PFSK-1 (cell line): ENCODE measurements at regions not wholly inside any gene's neighbourhood (a gene's known extent, or its start where the extent isn't known, plus 50 kb on each side); places are given as distances from the start of the nearest gene placed in this dataset.

Source experiments
- FOXP2 ChIP-seq: optimal IDR thresholded peaks from 2 replicates; pipeline ENCODE3; 2011; ENCODE audit warnings: borderline replicate concordance, control low read depth, inconsistent platforms; ENCODE audit not compliant: insufficient read depth; ENCODE audit errors: extremely low read length, extremely low read depth
- POLR2AphosphoS5 ChIP-seq: IDR thresholded peaks from 2 replicates; pipeline ENCODE4 v1.6.1; 2012; ENCODE audit warnings: low read depth, mild to moderate bottlenecking, control low read depth, low read length, moderate library complexity
- SIN3A ChIP-seq: IDR thresholded peaks from 2 replicates; pipeline ENCODE4 v1.6.1; 2012; ENCODE audit warnings: mild to moderate bottlenecking, low read length, moderate library complexity, borderline replicate concordance; ENCODE audit not compliant: insufficient read depth
- TAF1 ChIP-seq: IDR thresholded peaks from 2 replicates; pipeline ENCODE4 v1.6.1; 2012; ENCODE audit warnings: low read length, control low read depth, borderline replicate concordance; ENCODE audit not compliant: insufficient read depth
- TF ChIP-seq, protein P1 (sequence below), 2 experiments: IDR thresholded peaks; 2 replicates each; pipeline versions ENCODE4 v1.6.1 to v1.8.0; 2011 to 2012; ENCODE audit warnings: low read depth in 2 of 2, low read length in 2 of 2, control low read depth in 1 of 2, inconsistent platforms in 1 of 2, mild to moderate bottlenecking in 1 of 2, moderate library complexity in 1 of 2; ENCODE audit not compliant: insufficient read depth in 1 of 2

DNA sequence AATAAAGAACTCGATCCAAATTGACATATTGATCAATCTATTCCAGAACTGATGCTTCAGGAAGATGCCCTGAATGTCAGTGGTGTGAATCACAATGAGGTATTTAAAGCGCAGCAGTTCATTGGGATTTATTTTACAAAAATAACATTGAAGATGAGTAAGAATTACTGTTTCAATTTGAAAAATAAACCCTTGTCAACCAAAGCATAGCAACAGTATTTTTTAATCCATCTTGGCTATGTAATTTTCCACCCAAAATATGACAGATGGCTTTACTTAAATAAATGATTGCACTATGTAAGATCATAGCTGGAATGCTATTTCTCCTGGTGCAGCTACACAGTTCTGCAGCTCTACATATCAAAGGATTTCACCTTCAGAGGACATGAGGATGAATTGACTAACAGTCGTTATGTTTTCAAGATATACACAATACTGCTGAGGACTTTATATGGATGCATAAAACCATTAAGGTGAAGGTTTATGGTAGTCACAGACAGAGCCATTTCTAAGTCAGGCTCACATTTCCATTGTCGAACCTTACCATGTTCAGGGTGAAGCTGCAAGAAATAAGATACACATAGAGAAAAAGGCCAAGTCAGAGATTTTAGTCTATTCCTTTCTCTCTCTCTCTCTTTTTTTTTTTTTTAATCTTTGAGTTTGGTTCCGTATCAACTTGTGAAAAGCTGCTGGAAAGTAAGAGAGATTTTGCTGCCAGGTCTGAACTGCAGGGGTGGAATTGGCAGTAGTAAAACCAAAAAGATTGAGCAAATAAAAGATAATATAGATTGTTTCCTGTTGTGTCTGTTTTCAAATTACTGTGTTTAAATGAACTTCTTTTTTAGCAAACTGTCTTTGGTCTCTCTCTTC, 398.0 kb upstream of the CDH20 start:
- TF ChIP-seq TAF1 = no peak

DNA sequence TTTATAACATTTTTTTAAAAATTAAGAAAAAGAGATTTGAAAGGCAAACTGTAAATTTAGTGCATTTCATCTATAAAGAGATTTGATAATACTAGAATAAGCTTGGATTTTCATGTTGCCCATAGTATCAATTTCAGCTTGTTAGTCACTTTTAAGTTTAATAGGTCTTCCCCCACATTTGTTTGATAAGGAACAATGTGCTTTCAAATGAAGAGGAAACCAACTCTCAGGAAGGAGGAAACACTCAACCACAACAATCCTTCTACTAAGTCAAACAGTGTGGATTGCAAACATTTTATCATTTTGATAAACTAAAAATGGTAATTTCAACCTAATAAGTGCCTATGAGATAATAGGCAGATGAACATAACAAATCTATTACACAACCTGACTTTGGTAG, 397.1 kb upstream of the CDH20 start:
- TF ChIP-seq TAF1 (no peak), SIN3A (no peak), FOXP2 (no peak), POLR2AphosphoS5 (no peak)
- TF ChIP-seq, protein P1, sequence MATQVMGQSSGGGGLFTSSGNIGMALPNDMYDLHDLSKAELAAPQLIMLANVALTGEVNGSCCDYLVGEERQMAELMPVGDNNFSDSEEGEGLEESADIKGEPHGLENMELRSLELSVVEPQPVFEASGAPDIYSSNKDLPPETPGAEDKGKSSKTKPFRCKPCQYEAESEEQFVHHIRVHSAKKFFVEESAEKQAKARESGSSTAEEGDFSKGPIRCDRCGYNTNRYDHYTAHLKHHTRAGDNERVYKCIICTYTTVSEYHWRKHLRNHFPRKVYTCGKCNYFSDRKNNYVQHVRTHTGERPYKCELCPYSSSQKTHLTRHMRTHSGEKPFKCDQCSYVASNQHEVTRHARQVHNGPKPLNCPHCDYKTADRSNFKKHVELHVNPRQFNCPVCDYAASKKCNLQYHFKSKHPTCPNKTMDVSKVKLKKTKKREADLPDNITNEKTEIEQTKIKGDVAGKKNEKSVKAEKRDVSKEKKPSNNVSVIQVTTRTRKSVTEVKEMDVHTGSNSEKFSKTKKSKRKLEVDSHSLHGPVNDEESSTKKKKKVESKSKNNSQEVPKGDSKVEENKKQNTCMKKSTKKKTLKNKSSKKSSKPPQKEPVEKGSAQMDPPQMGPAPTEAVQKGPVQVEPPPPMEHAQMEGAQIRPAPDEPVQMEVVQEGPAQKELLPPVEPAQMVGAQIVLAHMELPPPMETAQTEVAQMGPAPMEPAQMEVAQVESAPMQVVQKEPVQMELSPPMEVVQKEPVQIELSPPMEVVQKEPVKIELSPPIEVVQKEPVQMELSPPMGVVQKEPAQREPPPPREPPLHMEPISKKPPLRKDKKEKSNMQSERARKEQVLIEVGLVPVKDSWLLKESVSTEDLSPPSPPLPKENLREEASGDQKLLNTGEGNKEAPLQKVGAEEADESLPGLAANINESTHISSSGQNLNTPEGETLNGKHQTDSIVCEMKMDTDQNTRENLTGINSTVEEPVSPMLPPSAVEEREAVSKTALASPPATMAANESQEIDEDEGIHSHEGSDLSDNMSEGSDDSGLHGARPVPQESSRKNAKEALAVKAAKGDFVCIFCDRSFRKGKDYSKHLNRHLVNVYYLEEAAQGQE (IDR thresholded peaks at IDR 0.05; ENCODE audit: insufficient read depth in 1 of 2, low read depth in 2 of 2, low read length in 2 of 2) = no peak

- TF ChIP-seq SIN3A (no peak), TAF1 (no peak), FOXP2 (no peak), POLR2AphosphoS5 (no peak)
- TF ChIP-seq, protein P1 (IDR thresholded peaks at IDR 0.05; ENCODE audit: insufficient read depth in 1 of 2, low read depth in 2 of 2, low read length in 2 of 2) = no peak
Measured at GRCh38 chr18:60943297-60943696, 389.9 kb upstream of the CDH20 start.

- TF ChIP-seq SIN3A = no peak
- no peak for TF ChIP-seq TAF1
- TF ChIP-seq, protein P1 (IDR thresholded peaks at IDR 0.05; ENCODE audit: insufficient read depth in 1 of 2, low read depth in 2 of 2, low read length in 2 of 2) = no peak
- no peak for TF ChIP-seq FOXP2
- TF ChIP-seq POLR2AphosphoS5 = no peak
Measured at GRCh38 chr18:60950634-60951033, 382.6 kb upstream of the CDH20 start.

DNA sequence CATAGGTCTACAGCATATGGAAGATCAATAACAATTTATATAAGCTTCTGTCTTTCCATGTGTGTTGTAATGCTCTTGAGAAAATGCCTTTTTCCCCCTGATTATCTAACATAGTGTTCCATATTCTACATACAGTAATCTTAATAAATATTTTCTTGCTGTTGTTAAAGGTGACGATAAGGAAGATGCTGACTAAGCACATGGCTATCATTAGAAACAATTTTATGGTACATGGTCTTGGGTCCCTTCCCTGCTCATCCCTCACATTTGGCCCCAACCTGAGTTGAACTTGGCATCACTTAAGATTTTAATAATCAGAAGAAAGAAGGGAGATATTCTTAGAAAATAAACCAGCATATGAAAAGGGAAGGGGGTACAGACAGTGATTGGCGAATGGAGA, 382.1 kb upstream of the CDH20 start:
- TF ChIP-seq POLR2AphosphoS5 (no peak), TAF1 (no peak), FOXP2 (no peak), SIN3A (no peak)
- TF ChIP-seq, protein P1 (IDR thresholded peaks at IDR 0.05; ENCODE audit: insufficient read depth in 1 of 2, low read depth in 2 of 2, low read length in 2 of 2) = no peak
